ENCODE measurements at regions not wholly inside any gene's neighbourhood (a gene's known extent, or its start where the extent isn't known, plus 50 kb on each side); places are given as distances from the start of the nearest gene placed in this dataset.
"Not testable (repeated sequence)": the region's sequence is repeated elsewhere in the genome, so short reads cannot be mapped to it uniquely, and the experiment has no call there.

- H3K36me3 ChIP-seq (ENCODE audit: control insufficient read depth in 2 of 2, insufficient read depth in 1 of 2, low read length in 2 of 2); H3K4me3 ChIP-seq (ENCODE audit: low read depth, low read length); H3K9me3 ChIP-seq (ENCODE audit: control insufficient read depth, insufficient read depth, low read depth, low read length); H3K4me1 ChIP-seq (ENCODE audit: control insufficient read depth, insufficient read depth, low read length); POLR2A ChIA-PET; CTCF ChIA-PET; H3K27ac ChIP-seq (ENCODE audit: extremely low read depth, low read depth, low read length): not testable (repeated sequence)
- peak; percentile 64 for TF ChIP-seq ZNF366 (tag by site-specific recombination; conservative IDR thresholded peaks at IDR 0.05)
- peak; percentile 72; the same call in 1 of the 2 replicates for TF ChIP-seq ZNF596 (tag by site-specific recombination; IDR thresholded peaks at IDR 0.05)
Observed at GRCh38 chr12:116380740-116381139, 103.2 kb upstream of the MED13L start.

GRCh38 chr12:116381240-116381743 is 103.8 kb upstream of the MED13L start:
- ChIA-PET CTCF (interaction anchor here (0.6 to 0.7 kb wide), 2 partner anchors 365 to 669 kb away, joined by 3 to 6 read pairs; no protein-coding TSS in a partner anchor), POLR2A (no interaction called here)
- Histone ChIP-seq H3K36me3 (ENCODE audit: control insufficient read depth in 2 of 2, insufficient read depth in 1 of 2, low read length in 2 of 2) (no peaks in the 10 kb centered on the region), H3K4me3 (ENCODE audit: low read depth, low read length) (no peak overlapping the region), H3K4me1 (ENCODE audit: control insufficient read depth, insufficient read depth, low read length) (no peaks in the 10 kb centered on the region), H3K9me3 (ENCODE audit: control insufficient read depth, insufficient read depth, low read depth, low read length) (no peaks in the 10 kb centered on the region), H3K27ac (ENCODE audit: extremely low read depth, low read depth, low read length) (no peak overlapping the region)
- TF ChIP-seq SCRT2 (tag by site-specific recombination; IDR thresholded peaks at IDR 0.05), result peak; percentile 61; the same call in 1 of the 2 replicates
- TF ChIP-seq ZNF26 (tag by site-specific recombination; IDR thresholded peaks at IDR 0.05), result no peak
- peak; percentile 74 for TF ChIP-seq PRDM1 (tag by site-specific recombination; IDR thresholded peaks at IDR 0.05)

- CTCF ChIA-PET, result interaction anchor here (0.6 to 0.7 kb wide), 2 partner anchors 366 to 668 kb away, joined by 3 to 6 read pairs; no protein-coding TSS in a partner anchor
- Histone ChIP-seq H3K36me3 (ENCODE audit: control insufficient read depth in 2 of 2, insufficient read depth in 1 of 2, low read length in 2 of 2) (no peaks in the 10 kb centered on the region), H3K4me3 (ENCODE audit: low read depth, low read length) (no peak overlapping the region), H3K9me3 (ENCODE audit: control insufficient read depth, insufficient read depth, low read depth, low read length) (no peaks in the 10 kb centered on the region), H3K27ac (ENCODE audit: extremely low read depth, low read depth, low read length) (no peak overlapping the region), H3K4me1 (ENCODE audit: control insufficient read depth, insufficient read depth, low read length) (no peaks in the 10 kb centered on the region)
- POLR2A ChIA-PET, result interaction anchor here (0.7 kb wide), 1 partner anchor 225 kb away, joined by 4 read pairs; no protein-coding TSS in a partner anchor
- TF ChIP-seq ZNF398 (tag by site-specific recombination; IDR thresholded peaks at IDR 0.05), result peak; percentile 88
- peak; percentile 27; the same call in 1 of the 2 replicates for TF ChIP-seq EGR2 (tag by site-specific recombination; IDR thresholded peaks at IDR 0.05; ENCODE audit: low read depth)
- TF ChIP-seq ZNF18 (tag by site-specific recombination; IDR thresholded peaks at IDR 0.05), result peak; percentile 82
- peak; percentile 88 for TF ChIP-seq ZSCAN4 (tag by site-specific recombination; IDR thresholded peaks at IDR 0.05)
- TF ChIP-seq ZNF449 (tag by site-specific recombination; IDR thresholded peaks at IDR 0.05), result no peak
- peak; percentile 64; the same call in 1 of the 2 replicates for TF ChIP-seq GLIS1 (tag by site-specific recombination; IDR thresholded peaks at IDR 0.05)
- TF ChIP-seq ZNF341 (tag by site-specific recombination; IDR thresholded peaks at IDR 0.05; ENCODE audit: low read depth), result peak; percentile 64
- no peak for TF ChIP-seq ZNF394 (tag by site-specific recombination; IDR thresholded peaks at IDR 0.05; ENCODE audit: borderline replicate concordance)
- peak; percentile 23; the same call in 1 of the 2 replicates for TF ChIP-seq SP7 (tag by site-specific recombination; IDR thresholded peaks at IDR 0.05)
- TF ChIP-seq ZBTB17 (tag by site-specific recombination; IDR thresholded peaks at IDR 0.05), result no peak
- TF ChIP-seq ZNF280D (tag by site-specific recombination; IDR thresholded peaks at IDR 0.05), result no peak
- peak; percentile 64; the same call in 1 of the 2 replicates for TF ChIP-seq ZNF621 (tag by site-specific recombination; IDR thresholded peaks at IDR 0.05)
Observed at GRCh38 chr12:116381744-116382685, 104.5 kb upstream of the MED13L start.
